Gastroesophageal sphincter (tissue), 3 donors: ENCODE measurements at regions not wholly inside any gene's neighbourhood (a gene's known extent, or its start where the extent isn't known, plus 50 kb on each side); places are given as distances from the start of the nearest gene placed in this dataset.

ENCODE experiments used
- CTCF ChIP-seq, 4 experiments: fragments of 200-600 bp in 2 of 4; fragments of 450-650 bp in 2 of 4; sonication (generic) in 1 of 4; IDR thresholded peaks; one replicate each; pipeline ENCODE4 v1.5.1; 2017 to 2019; ENCODE audit warnings: antibody characterized with exemption in 4 of 4, mild to moderate bottlenecking in 2 of 4, moderate library complexity in 2 of 4
- POLR2A ChIP-seq, 2 donors: fragments of 450-650 bp; IDR thresholded peaks; one replicate each; pipeline ENCODE4 v1.6.1; 2017; ENCODE audit warnings: antibody characterized with exemption in 2 of 2, mild to moderate bottlenecking in 2 of 2, moderate library complexity in 1 of 2

- TF ChIP-seq POLR2A (IDR thresholded peaks at IDR 0.05) = no peak
- TF ChIP-seq CTCF (IDR thresholded peaks at IDR 0.05) = no peak
Observed at GRCh38 chr12:84551373-84551772, 361.2 kb downstream of the SLC6A15 start.
